Endothelial cell of umbilical vein (primary cell): ENCODE measurements at regions not wholly inside any gene's neighbourhood (a gene's known extent, or its start where the extent isn't known, plus 50 kb on each side); places are given as distances from the start of the nearest gene placed in this dataset.

Experiments used
- BruUV-seq: library from RNA; stranded (reverse); fragments of 400-500 nt; replicated peaks from 2 replicates; lab custom pipeline; 2021; lab: Mats Ljungman, UMichigan
- CTCF ChIA-PET: fragments of 300-600, 350-600 bp; sonication (Branson Sonifier 250); formaldehyde crosslinking; loops from one replicate; lab custom pipeline; 2021; ENCODE audit warnings: antibody characterized with exemption, inconsistent platforms; lab: Charles Lee
- POLR2A ChIA-PET: fragments of 300-600, 350-600 bp; sonication (Branson Sonifier 250); formaldehyde crosslinking; loops from one replicate; lab custom pipeline; 2021; ENCODE audit warnings: antibody characterized with exemption, inconsistent platforms; lab: Charles Lee
- DNase-seq: peaks from one replicate; pipeline ENCODE4 v3.0.0-alpha.2; 2011; ENCODE audit warnings: low read depth, low spot score
- FAIRE-seq: peaks from 2 replicates; lab custom pipeline; 2011; peaks lifted over from hg19 to GRCh38; lab: Jason Lieb, UNC
- H2AFZ ChIP-seq: 2 replicates; pipeline ENCODE4 v1.6.0; 2012; ENCODE audit warnings: low read depth, low read length, control low read depth, inconsistent platforms
- H3K27ac ChIP-seq: 2 replicates; pipeline ENCODE4 v1.5.1; 2011; ENCODE audit warnings: low read depth, mild to moderate bottlenecking, control low read depth, low read length, moderate library complexity; ENCODE audit not compliant: insufficient read depth
- H3K27me3 ChIP-seq, 2 experiments: 2 replicates each; pipeline versions ENCODE4 v1.6.0 to v1.6.1; 2011; ENCODE audit warnings: low read length in 2 of 2, mixed read lengths in 1 of 2; ENCODE audit not compliant: control insufficient read depth in 2 of 2, insufficient read depth in 2 of 2
- H3K36me3 ChIP-seq, 2 experiments: 2 replicates in 1 of 2; 3 replicates in 1 of 2; pipeline ENCODE4 v1.5.1; 2011; ENCODE audit warnings: low read length in 2 of 2, mild to moderate bottlenecking in 1 of 2, moderate library complexity in 1 of 2; ENCODE audit not compliant: control insufficient read depth in 2 of 2, insufficient read depth in 2 of 2; ENCODE audit errors: extremely low read depth in 1 of 2
- H3K4me1 ChIP-seq: 3 replicates; pipeline ENCODE4 v1.5.1; 2011; ENCODE audit warnings: mild to moderate bottlenecking, low read length; ENCODE audit not compliant: control insufficient read depth, insufficient read depth; ENCODE audit errors: extremely low read depth
- H3K4me2 ChIP-seq: 2 replicates; pipeline ENCODE4 v1.6.1; 2011; ENCODE audit warnings: low read length, control low read depth, mixed read lengths; ENCODE audit not compliant: insufficient read depth
- H3K4me3 ChIP-seq, 3 experiments: fragments of 200-600 bp in 1 of 3; sonication (generic), shearing (Covaris generic) in 1 of 3; replicated peaks in 1 of 3; 2 replicates each; pipeline ENCODE4 v1.5.1; 2011 to 2016; ENCODE audit warnings: control low read depth in 3 of 3, low read length in 3 of 3, mild to moderate bottlenecking in 2 of 3, inconsistent platforms in 1 of 3, low read depth in 1 of 3, moderate library complexity in 1 of 3; ENCODE audit not compliant: insufficient read depth in 1 of 3
- H3K79me2 ChIP-seq: 2 replicates; pipeline ENCODE4 v1.6.0; 2012; ENCODE audit warnings: low read length, inconsistent platforms; ENCODE audit not compliant: control insufficient read depth, insufficient read depth
- H3K9ac ChIP-seq: replicated peaks from 2 replicates; pipeline ENCODE3; 2011; ENCODE audit warnings: low read length, control low read depth; ENCODE audit not compliant: insufficient read depth; ENCODE audit errors: extremely low read depth
- H3K9me1 ChIP-seq: replicated peaks from 3 replicates; pipeline ENCODE4 v1.6.0; 2011; ENCODE audit warnings: mild to moderate bottlenecking, low read length; ENCODE audit not compliant: control insufficient read depth, insufficient read depth; ENCODE audit errors: extremely low read depth
- H3K9me3 ChIP-seq: replicated peaks from 2 replicates; pipeline ENCODE4 v1.5.1; 2012; ENCODE audit warnings: low read length, inconsistent platforms; ENCODE audit not compliant: control insufficient read depth, insufficient read depth
- H4K20me1 ChIP-seq: replicated peaks from 2 replicates; pipeline ENCODE3; 2011; ENCODE audit warnings: mild to moderate bottlenecking, low read length; ENCODE audit not compliant: control insufficient read depth, insufficient read depth; ENCODE audit errors: extremely low read depth
- EZH2 ChIP-seq: IDR thresholded peaks from 2 replicates; pipeline ENCODE4 v1.6.1; 2012; ENCODE audit warnings: borderline replicate concordance, low read depth, mild to moderate bottlenecking, moderate library complexity, low read length, inconsistent platforms; ENCODE audit not compliant: severe bottlenecking
- FOS ChIP-seq: IDR thresholded peaks from 2 replicates; pipeline ENCODE4 v1.6.1; 2011; ENCODE audit warnings: mild to moderate bottlenecking, low read length, moderate library complexity, borderline replicate concordance; ENCODE audit not compliant: insufficient read depth
- GATA2 ChIP-seq: IDR thresholded peaks from 2 replicates; pipeline ENCODE4 v1.7.0; 2011; ENCODE audit warnings: low read depth, mild to moderate bottlenecking, moderate library complexity, mixed read lengths, low read length; ENCODE audit not compliant: insufficient read length, insufficient read depth
- JUN ChIP-seq: IDR thresholded peaks from 2 replicates; pipeline ENCODE4 v1.6.1; 2011; ENCODE audit warnings: borderline replicate concordance, low read depth; ENCODE audit not compliant: insufficient read length, insufficient read depth
- MYC ChIP-seq: IDR thresholded peaks from one replicate; pipeline ENCODE4 v1.6.1; 2011; ENCODE audit warnings: mild to moderate bottlenecking, low read depth, low read length
- POLR2A ChIP-seq: IDR thresholded peaks from 2 replicates; pipeline ENCODE4 v1.6.1; 2012; ENCODE audit warnings: low read depth, mild to moderate bottlenecking, control low read depth, low read length
- POLR2AphosphoS5 ChIP-seq: IDR thresholded peaks from 2 replicates; pipeline ENCODE4 v1.6.1; 2012; ENCODE audit warnings: low read depth, mild to moderate bottlenecking, control low read depth, low read length, moderate library complexity; ENCODE audit not compliant: insufficient read depth
- dilution Hi-C: fragments of 300-500 bp; cut with MboI; formaldehyde crosslinking; loops from one replicate; pipeline ENCODE4 v1.15.0; 2019; ENCODE audit warnings: low sequenced_read_pairs; ENCODE audit not compliant: extremely low pct_ligation_motif_present
- intact Hi-C: fragments of 100-400 bp; cut with micrococcal nuclease; formaldehyde crosslinking; loops from one replicate; pipeline ENCODE4 v1.10.0; 2022
- TF ChIP-seq, protein P1 (sequence below): IDR thresholded peaks from 2 replicates; pipeline ENCODE4 v1.6.1; 2011; ENCODE audit not compliant: insufficient read depth, insufficient read length
- TF ChIP-seq, protein P2 (sequence below), 2 donors: IDR thresholded peaks; 1 replicate in 1 of 2; 2 replicates in 1 of 2; pipeline ENCODE4 v1.5.1; 2011; ENCODE audit warnings: low read length in 2 of 2, mild to moderate bottlenecking in 2 of 2, moderate library complexity in 2 of 2, control low read depth in 1 of 2, inconsistent platforms in 1 of 2, low read depth in 1 of 2; ENCODE audit not compliant: insufficient read depth in 1 of 2; ENCODE audit errors: extremely low read depth in 1 of 2

GRCh38 chr1:229136822-229137221, 134.1 kb upstream of the RAB4A start:
- H3K4me2 ChIP-seq, result no peak overlapping the region
- H3K9me1 ChIP-seq, result no peaks in the 10 kb centered on the region
- TF ChIP-seq EZH2 (no peak), FOS (no peak), POLR2A (no peak), JUN (no peak), MYC (no peak)
- H3K9me3 ChIP-seq, result no peaks in the 10 kb centered on the region
- H3K9ac ChIP-seq, result no peak overlapping the region
- H3K4me3 ChIP-seq, result no peak overlapping the region
- FAIRE-seq, result no peak
- no TSS peak for BruUV-seq
- ChIA-PET CTCF (no interaction called here), POLR2A (no interaction called here)
- no peak overlapping the region for H3K27ac ChIP-seq
- H3K4me1 ChIP-seq, result no peaks in the 10 kb centered on the region
- dilution Hi-C loops (no loop called here), intact Hi-C loops (no loop called here)
- H3K36me3 ChIP-seq, result no peaks in the 10 kb centered on the region
- no peak overlapping the region for H2AFZ ChIP-seq
- H3K27me3 ChIP-seq, result no peaks in the 10 kb centered on the region
- H4K20me1 ChIP-seq, result no peaks in the 10 kb centered on the region
- no peaks in the 10 kb centered on the region for H3K79me2 ChIP-seq
- no peak for DNase-seq

DNA sequence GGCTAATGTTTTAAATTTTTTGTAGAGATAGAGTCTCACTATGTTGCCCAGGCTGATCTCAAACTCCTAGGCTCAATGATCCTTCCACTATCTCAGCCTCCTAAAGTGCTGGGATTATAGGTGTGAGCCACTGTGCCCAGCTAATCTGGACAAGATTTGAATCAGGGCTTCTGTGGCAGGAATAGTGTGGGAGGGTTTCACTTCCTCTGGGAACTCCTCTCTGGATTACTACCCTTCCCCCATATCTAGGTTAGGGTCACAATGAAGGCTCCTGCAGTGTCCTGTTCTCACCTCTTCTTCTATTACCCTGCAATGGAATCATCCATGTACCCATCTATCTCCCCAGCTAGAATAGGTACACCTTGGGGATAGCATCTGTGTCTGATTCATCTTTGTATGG, 133.6 kb upstream of the RAB4A start:
- H4K20me1 ChIP-seq, result no peaks in the 10 kb centered on the region
- no peaks in the 10 kb centered on the region for H3K9me1 ChIP-seq
- no peaks in the 10 kb centered on the region for H3K79me2 ChIP-seq
- TF ChIP-seq JUN (no peak), MYC (no peak), FOS (no peak), POLR2AphosphoS5 (no peak), EZH2 (no peak), POLR2A (no peak), GATA2 (no peak)
- TF ChIP-seq, protein P1, sequence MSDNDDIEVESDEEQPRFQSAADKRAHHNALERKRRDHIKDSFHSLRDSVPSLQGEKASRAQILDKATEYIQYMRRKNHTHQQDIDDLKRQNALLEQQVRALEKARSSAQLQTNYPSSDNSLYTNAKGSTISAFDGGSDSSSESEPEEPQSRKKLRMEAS, result no peak
- TF ChIP-seq, protein P2, sequence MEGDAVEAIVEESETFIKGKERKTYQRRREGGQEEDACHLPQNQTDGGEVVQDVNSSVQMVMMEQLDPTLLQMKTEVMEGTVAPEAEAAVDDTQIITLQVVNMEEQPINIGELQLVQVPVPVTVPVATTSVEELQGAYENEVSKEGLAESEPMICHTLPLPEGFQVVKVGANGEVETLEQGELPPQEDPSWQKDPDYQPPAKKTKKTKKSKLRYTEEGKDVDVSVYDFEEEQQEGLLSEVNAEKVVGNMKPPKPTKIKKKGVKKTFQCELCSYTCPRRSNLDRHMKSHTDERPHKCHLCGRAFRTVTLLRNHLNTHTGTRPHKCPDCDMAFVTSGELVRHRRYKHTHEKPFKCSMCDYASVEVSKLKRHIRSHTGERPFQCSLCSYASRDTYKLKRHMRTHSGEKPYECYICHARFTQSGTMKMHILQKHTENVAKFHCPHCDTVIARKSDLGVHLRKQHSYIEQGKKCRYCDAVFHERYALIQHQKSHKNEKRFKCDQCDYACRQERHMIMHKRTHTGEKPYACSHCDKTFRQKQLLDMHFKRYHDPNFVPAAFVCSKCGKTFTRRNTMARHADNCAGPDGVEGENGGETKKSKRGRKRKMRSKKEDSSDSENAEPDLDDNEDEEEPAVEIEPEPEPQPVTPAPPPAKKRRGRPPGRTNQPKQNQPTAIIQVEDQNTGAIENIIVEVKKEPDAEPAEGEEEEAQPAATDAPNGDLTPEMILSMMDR (IDR thresholded peaks at IDR 0.05; ENCODE audit: extremely low read depth in 1 of 2, insufficient read depth in 1 of 2, low read depth in 1 of 2, low read length in 2 of 2), result no peak
- no peak overlapping the region for H3K4me2 ChIP-seq
- intact Hi-C loops, result no loop called here
- ChIA-PET CTCF (no interaction called here), POLR2A (no interaction called here)
- no peaks in the 10 kb centered on the region for H3K9me3 ChIP-seq
- H3K27ac ChIP-seq, result no peak overlapping the region
- no peak for DNase-seq
- dilution Hi-C loops, result no loop called here
- H3K27me3 ChIP-seq, result no peaks in the 10 kb centered on the region
- H3K9ac ChIP-seq, result no peak overlapping the region
- no peak overlapping the region for H3K4me3 ChIP-seq
- FAIRE-seq, result no peak
- no peaks in the 10 kb centered on the region for H3K4me1 ChIP-seq
- no peak overlapping the region for H2AFZ ChIP-seq
- BruUV-seq, result no TSS peak
- no peaks in the 10 kb centered on the region for H3K36me3 ChIP-seq
